Neural progenitor cell (in vitro differentiated cells): ENCODE measurements at regions not wholly inside any gene's neighbourhood (a gene's known extent, or its start where the extent isn't known, plus 50 kb on each side); places are given as distances from the start of the nearest gene placed in this dataset.

ENCODE experiments used
- EZH2 ChIP-seq: fragments of 200-600 bp; sonication (generic); IDR thresholded peaks from 2 replicates; pipeline ENCODE4 v1.6.1; 2017; ENCODE audit warnings: antibody characterized with exemption, mild to moderate bottlenecking, moderate library complexity
- EZH2phosphoT487 ChIP-seq: fragments of 200-600 bp; sonication (generic); IDR thresholded peaks from 2 replicates; pipeline ENCODE4 v1.6.1; 2017; ENCODE audit warnings: antibody characterized with exemption
- TF ChIP-seq, protein P1 (sequence below): fragments of 200-600 bp; sonication (generic); IDR thresholded peaks from 2 replicates; pipeline ENCODE4 v1.5.1; 2017; ENCODE audit warnings: antibody characterized with exemption, mild to moderate bottlenecking

DNA sequence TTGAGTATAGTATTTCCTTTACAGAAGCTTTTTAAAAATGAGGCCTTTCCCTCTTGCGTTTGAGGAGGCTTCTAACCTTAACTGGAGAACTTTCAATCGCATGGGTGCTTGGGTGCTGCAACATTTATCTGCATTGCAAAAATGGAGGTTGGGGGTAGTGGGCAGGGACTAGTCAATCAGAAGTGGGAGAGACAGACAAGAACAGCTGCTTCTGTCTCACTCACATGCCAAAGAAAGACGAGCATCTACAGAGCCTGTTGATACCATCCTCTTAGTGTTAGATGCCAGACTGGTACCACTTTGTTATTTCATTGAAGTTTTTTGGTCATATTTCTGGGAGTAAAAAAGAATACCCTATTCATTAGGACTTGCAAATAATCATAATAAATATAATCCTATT lies 1292.2 kb downstream of the UQCRFS1 start:
- TF ChIP-seq, protein P1, sequence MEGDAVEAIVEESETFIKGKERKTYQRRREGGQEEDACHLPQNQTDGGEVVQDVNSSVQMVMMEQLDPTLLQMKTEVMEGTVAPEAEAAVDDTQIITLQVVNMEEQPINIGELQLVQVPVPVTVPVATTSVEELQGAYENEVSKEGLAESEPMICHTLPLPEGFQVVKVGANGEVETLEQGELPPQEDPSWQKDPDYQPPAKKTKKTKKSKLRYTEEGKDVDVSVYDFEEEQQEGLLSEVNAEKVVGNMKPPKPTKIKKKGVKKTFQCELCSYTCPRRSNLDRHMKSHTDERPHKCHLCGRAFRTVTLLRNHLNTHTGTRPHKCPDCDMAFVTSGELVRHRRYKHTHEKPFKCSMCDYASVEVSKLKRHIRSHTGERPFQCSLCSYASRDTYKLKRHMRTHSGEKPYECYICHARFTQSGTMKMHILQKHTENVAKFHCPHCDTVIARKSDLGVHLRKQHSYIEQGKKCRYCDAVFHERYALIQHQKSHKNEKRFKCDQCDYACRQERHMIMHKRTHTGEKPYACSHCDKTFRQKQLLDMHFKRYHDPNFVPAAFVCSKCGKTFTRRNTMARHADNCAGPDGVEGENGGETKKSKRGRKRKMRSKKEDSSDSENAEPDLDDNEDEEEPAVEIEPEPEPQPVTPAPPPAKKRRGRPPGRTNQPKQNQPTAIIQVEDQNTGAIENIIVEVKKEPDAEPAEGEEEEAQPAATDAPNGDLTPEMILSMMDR = no peak
- TF ChIP-seq EZH2 (no peak), EZH2phosphoT487 (no peak)
